T-helper 9 cell (primary cell): ENCODE measurements at regions not wholly inside any gene's neighbourhood (a gene's known extent, or its start where the extent isn't known, plus 50 kb on each side); places are given as distances from the start of the nearest gene placed in this dataset.
"Not testable (repeated sequence)": the region's sequence is repeated elsewhere in the genome, so short reads cannot be mapped to it uniquely, and the experiment has no call there.

Experiments used
- DNase-seq: peaks from one replicate; pipeline ENCODE4 v3.0.0-alpha.2; 2020

DNA sequence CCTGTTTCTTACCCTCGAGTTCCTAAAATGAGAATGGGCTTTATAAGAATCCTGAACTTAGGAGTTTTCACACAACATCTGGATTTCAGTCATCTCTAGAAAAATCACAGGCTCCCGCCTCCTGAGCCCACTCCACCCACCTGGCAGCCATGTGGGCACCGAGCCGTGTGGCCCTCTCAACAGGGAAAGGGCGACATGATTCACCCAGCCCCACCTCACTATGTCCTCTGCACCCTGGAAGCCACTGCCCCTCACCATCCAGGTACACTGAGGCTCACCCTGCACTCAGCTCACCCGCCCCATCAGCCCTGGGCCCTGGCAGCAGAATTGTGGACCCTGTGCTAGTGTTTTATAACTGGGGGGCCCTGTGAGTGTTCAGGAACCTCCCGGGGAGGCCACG is 101.5 kb downstream of the SHANK2 start:
- DNase-seq, result no peak

DNA sequence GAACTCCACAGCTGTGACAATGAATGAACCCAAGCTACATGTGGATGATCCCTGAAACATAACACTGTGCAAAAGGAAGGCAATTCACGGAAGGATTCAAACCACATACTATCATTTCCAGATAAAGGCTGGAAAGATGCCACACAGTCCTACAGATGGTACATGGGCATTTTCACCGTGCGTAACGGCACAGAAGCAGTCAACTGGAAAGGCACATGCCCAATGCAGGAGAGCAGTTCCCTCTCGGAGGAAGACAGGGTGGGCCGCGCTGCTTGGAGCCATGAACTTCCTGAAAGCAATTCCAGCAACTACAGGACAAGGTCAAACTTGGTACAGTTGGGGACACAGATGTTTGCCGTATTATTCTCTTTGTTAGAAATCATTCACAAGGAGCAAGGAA is 103.7 kb downstream of the SHANK2 start:
- no peak for DNase-seq

DNA sequence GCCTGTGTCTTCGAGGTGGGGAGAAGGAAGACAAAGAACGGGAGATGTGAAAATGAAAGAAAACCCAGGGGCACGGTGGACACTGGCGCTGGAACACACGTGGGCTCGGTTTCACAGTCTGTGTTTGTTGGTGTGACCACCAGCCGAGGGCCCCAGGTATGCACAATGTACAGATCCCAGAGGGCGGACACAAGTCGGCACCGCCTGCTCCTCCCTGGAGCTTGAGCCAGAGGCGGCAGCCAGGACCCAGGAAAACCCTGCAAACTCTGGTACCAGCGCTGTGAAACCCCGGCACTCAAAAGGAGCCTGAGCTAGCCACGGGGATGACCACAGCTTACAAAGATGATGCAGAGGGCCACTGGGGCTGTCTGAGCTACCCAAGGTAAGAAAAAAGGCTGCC is 105.0 kb downstream of the SHANK2 start:
- DNase-seq, result no peak

DNA sequence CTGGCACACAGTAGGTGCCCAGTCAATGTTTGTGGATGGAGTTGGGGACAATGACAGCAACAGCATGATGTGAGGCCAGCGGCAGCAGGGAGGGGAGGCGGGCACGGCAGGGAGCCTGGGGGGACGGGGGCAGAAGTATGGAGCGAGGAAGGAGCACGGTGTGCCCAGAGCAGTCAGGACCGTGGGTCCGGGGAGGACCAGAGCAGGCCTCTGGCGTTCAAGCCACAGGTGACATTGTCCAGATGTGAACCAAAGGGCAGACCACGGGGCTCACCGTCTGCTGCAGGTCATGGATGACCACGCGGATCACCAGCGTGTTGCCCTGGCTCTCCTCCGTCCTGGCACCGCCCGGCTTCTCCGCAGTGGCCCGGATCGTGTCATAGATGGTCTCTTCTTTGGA is 105.5 kb downstream of the SHANK2 start:
- DNase-seq, result no peak

DNA sequence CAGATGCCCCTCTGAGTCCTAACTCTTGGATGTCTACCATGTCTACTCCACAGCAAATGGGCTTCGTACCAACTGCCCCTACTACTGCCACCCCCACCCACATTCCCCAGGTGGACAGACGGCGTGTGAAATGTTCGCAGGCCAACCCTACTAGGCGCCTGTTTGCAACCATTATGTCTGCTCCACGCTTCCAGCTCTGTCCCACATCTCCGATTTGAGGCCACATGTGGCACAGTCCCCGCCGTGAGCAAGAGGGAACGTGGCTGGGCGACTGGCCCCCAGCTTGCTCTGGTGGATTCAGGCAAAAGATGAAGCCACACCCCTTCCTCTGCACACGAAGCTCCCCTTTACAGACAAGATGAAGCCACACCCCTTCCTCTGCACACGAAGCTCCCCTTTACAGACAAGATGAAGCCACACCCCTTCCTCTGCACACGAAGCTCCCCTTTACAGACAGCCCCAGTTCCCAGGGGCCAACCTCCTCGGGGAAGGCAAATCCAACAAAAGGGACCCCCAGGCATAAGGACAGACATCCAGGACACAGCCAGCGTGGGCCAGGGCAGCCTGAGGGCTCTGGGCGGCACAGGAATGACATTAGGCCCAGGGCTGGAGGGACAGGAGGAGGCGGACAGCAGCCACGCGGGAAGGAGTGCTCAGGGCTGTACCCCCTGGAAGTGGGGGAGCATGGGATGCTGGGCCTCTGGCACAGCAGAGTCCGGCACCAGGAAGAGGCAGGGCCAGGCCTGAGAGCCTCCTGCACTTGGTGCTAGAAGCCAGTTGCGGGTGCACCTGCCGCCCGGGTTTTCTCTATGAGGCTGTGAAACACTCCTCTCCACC is 106.2 kb downstream of the SHANK2 start:
- no peak for DNase-seq

DNA sequence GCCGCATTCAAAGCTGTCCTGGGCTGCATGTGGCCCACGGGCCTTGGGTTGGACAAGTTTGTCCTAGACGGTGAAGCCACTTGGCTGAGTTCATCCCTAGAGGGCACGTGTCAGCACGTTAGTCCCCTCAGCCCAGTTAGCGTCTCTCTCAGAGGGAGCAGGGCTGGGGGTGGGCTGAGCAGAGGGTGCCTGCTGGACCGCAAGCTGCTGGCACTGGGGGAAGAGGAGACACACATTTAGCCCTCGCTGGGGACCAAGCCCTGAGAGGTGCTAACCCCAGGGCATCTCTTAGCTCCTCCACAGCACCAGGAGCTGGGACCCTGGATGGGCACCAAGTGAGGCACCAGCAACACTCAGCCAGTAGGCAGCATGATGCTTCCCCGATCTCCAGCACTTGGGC is 107.0 kb downstream of the SHANK2 start:
- DNase-seq, result no peak

DNA sequence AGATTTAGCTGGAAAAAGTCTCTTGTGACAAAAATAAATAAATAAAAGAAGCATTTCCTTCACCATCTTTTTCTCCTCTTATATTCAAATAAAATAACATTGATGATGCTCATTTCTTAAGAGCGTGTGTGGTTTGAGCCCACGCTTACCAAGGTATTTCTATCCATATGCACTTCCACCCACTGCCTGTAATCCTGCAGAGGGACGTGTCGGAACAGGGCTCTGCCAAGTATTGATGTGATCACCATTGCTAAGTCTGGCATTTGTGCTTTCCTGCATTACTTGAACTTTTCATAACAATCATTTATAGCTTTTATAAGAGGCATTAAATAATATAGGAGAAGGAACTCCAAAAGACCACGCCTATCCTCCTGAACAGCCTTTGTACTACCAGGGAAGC is 107.6 kb downstream of the SHANK2 start:
- DNase-seq, result no peak

DNA sequence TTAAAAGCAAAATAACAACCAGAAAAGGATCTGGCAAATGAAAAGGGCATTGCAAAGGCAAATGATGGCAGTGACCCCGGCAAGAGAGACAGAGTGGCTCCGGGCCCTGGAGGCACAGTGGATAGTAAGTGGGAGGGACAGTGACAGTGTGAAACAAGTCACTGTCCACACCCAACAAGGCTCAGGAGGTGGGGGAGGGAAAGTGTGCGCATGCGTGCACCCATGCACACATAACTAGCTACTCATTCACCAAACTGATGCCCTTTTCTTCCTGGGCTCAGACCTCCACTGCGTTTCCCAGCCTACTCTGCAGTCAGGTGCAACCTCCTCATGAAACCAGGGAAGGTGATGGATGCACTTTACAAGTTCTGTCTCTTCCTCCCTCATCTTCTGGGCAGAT is 108.4 kb downstream of the SHANK2 start:
- DNase-seq, result no peak

DNA sequence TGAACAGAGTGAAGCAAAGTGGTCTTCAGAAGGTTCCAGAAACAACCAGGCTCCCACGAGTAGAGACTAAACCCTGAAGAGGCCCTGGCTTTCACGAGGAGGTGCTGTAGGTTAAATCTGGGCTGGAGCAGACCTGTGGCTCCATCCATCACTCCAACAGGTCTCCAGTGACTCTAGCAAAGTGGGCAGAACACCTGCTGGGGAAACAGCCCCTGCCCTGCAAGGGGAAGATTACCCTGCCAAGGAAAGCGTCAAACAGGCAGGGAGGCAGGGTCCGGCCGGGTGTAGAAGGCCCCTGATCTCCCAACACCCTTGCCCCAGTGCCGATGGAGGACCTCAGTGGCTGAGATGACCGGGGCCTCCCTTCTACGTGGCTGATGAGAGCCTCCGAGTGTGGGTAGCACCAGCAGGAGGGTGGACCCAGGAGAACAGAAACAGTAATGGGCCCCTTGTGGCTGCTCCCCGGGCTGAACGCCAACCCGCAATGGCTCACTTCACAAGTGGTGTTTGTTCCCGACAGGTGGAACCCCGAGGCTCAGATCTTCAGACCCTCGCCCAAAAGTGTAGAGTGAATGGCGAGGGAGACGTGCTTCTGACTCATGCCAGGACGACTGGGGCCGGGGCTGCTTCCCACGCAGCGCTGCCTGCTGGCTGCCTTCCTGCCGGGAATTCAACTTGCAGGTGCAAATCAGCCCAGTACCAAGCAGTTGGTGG is 112.0 kb downstream of the SHANK2 start:
- no peak for DNase-seq

DNA sequence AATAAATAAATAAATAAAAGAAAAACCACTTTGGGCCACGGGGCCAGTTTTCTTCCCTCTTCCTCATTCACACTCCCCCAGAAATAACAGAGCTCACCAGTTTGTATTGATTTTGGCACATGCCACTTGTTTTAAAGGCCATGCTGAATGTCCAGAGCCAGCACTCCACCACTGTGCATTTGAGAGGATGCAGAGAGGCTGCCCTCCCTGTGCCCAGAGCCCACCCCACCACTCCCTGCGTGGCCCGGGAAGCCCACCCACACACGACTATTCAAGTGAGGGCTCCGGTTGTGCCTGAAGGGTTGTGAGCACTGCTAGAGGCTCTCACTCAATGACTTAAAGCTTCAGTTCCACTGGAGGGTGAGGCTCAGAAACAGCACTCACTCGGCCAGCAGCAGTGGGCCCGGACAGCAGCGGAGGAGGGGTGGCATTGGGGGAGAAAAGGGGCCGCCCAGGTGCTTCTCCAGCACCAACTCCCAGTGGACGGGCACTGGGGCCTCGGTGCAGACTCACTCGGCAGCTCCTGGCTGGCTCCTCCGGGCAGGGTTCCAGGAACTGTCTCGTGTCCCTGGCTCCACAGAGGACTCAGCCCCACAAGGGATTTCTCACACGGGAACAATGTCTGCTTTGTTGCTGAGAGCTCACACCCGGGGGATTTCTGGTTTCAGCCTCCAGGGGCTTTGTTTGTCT is 112.7 kb downstream of the SHANK2 start:
- DNase-seq, result no peak

DNA sequence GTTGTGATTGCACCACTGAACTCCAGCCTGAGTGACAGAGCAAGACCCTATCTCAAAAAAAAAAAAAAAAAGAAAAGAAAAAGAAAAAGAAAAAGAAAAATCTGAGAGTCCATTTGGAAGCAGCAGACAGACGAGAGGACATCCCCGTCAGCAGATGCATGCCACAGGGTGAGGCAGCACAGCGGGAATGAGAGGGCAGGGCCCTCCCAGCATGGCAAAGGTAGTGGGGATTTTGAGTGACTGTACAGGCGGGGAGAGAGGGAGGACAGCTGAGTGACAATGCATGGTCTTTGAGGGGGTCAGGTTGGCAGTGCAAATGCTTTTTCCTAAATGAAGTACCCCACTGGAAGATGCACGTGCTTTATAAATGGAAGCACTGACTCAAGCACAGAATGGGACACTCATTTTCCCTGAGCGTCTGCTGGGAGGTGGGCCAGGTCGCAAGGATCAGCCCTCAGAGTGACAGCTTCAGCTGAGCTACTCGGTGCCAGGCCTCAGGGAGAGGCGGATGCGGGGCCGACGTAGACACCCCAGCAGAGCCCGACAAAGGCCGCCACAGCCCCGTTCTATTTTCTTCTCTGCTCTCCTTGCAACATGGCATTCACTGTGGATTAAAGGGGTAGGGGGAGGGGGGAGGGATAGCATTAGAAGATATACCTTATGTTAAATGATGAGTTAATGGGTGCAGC is 113.5 kb downstream of the SHANK2 start:
- DNase-seq, result no peak

DNA sequence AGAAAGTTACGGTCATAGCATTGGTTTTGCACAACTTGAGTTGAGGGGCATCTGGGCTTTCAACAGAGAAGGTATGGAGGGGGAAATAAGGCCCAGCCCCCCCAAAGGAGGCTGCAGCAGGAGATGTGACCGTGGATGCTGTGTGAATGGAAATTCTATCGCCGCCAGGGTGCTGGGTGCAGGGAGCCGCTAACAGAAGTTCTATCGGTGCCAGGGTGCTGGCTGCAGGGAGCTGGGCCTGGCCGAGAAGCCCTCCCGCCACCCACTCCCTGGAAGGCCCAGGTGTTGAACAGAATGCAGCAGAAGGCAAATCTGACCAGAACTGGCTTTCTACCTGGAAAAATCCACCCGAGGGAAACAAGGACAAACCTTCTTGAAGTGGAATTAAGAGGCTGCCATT is 115.0 kb downstream of the SHANK2 start:
- no peak for DNase-seq

DNA sequence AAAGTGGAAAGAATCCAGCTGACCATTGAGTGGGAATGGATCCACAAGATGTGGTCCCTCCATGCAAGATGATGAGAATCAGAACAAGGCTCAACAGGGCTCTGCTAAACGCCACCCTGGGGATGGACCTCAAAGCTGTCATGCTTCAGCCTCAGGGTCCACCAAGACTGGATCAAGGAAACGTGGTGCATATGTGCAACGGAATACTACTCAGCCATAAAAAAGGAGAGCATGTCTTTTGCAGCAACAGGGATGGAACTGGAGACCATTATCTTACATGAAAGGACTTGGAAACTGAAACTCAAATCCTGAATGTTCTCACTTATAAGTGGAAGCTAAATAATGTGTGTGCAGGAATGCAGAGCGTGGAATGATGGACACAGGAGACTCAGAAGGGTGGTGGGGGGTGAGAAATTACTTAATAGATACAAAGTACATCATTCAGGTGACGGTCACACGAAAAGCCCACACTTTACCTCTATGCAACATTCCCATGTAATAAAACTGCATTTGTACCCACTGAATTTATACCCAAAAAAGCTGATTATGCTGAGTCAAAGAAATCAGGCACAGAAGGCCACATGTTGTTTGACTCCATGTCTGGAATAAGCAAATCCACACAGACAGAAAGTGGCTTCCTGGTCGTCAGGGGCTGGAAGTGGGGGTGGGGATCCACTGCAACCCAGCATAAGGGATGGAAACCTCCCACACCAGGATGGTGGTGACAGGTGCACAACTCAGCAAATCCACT is 116.1 kb downstream of the SHANK2 start:
- no peak for DNase-seq

DNA sequence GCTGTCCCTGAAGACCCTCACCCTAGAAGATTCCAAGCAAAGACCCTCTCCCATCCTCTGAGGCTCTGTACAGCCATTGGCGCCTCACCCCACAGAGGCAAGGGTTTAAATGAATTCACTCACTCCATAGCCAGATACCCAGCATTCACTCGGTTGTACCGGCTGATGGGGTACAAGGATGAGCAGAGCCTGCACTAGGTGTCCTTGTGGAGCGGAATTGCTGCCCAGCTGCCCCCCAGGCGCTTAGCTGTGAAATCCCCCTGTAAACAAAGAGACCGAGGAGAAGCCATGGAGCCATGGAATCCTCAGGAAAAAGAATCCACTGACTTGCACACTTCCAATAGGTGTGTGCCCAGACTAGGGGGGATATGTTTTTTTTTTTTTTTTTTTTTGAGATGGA is 117.3 kb downstream of the SHANK2 start:
- no peak for DNase-seq

DNA sequence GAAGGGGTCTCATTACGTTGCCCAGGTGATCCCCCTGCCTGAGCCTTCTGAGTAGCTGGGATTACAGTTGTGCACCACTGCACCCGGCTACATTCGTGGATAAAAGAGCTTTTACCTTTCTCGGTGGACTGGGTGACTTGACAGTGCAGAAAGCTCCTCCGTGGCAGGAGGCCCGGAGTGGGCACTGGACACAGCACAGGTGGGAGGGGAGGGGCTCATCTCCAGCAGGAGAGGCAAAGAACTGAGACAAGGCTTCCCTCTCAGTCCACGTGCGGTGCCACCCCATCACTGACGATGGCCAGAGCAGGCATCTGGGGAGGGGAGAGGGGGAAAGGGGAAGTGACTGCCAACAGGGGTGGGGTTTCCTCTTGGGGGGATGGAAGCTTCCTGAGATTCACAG is 118.4 kb downstream of the SHANK2 start:
- no peak for DNase-seq

DNA sequence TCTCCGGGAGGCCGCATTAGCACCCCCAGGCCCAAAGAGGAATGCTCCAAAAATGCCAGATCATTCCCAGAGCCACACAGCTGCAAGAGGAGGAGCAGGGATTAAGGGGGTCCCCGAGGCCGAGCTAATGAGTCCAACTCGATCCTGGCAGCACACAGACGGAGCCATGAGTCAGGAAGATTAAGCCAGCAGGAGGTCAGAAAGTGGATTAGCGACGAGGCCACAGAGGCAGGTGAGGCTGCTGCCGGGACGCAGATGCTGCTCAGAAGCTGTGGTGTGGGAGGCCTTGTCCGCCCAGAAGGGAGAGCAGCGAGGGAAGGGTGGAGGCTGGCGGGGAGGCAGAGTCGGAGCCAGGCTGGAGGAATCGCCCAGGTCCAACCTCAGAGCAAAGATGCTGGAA is 120.5 kb downstream of the SHANK2 start:
- no peak for DNase-seq

DNA sequence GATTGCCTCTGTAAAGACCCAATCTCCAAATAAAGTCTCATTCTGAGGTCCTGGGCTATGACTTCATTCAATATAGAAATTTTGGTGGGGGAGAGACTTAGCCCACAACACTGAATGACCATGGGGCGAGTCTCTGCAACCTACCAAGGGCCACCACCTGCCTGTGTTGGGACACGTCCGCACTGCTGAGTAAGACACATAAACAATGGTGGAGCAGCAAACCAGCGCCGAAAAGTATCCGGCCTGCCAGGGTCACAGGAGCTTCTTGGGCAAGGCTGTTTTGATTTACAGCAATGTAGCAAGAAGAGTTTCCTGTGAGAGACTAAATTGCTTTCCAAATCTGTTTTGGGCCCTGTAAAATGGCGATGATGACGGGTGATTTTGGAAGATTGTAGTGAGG is 122.3 kb downstream of the SHANK2 start:
- DNase-seq, result no peak

DNA sequence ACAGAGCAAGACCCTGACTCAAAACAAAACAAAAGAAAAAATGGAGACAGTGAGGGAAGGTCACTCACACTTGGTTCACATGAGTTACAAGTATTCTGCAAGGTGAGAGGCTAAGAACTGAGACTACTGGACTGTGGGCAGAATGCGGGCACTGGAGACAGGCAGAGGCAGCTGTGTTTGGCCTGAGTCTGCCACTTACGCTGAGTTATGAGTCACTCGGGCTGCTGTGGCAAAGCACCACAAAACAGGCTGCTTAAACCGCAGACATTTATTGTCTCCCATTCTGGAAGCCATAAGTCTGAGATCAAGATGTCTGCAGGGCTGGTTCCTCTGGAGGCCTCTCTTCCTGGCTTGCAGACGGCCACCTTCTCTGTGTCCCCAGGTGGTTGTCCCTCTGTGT is 122.8 kb downstream of the SHANK2 start:
- no peak for DNase-seq

DNA sequence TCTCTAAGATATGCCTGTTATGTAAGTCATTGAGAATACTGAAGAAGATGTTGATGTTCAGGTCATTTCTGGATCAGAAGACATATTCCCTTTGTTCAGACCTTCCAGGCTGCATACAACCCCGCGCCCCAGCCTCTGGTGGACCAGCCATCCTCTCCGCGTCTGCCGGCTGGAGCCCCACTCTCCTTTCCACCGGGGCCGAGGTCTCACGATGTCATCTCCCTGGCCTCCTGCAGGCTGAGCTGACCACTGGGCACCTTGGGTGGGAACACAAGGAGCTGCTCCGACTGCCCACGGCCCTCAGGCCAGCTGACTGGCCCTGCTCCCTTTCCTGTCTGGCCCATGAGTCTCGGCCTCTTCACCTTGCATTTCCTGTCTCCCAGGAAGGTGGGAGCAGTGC is 124.6 kb downstream of the SHANK2 start:
- DNase-seq, result no peak

DNA sequence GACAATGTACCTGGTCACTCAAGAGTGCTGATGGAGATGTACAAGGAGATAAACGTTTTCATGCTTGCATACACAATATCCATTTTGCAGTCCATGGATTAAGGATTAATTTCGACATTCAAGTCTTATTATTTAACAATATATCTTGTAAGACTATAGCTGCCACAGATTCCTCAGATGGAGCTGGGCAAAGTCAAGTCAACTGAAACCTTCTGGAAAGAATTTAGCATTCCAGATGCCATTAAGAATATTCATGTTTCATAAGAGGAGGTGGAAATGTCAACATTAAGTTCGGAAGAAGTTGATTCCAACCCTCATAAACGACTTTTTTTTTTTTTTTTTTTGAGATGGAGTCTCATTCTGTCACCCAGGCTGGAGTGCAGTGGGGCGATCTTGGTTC is 126.0 kb downstream of the SHANK2 start:
- DNase-seq, result not testable (repeated sequence)

DNA sequence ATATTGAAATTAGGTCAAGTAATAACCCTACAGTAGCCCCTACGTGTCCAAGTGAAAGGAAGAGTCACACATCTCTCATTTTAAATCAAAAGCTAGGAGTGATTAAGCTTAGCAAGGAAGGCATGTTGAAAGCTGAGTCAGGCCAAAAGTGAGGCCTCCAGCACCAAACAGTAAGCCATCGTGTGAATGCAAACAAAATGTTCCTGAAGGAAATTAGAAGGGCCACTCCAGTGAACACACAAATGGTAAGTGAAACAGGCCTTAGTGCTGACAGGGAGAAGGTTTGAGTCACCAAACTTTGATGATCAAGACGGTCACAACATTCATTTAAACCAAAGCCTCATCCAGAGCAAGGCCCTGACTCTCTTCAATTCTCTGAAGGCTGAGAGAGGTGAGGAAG is 127.2 kb downstream of the SHANK2 start:
- no peak for DNase-seq

DNA sequence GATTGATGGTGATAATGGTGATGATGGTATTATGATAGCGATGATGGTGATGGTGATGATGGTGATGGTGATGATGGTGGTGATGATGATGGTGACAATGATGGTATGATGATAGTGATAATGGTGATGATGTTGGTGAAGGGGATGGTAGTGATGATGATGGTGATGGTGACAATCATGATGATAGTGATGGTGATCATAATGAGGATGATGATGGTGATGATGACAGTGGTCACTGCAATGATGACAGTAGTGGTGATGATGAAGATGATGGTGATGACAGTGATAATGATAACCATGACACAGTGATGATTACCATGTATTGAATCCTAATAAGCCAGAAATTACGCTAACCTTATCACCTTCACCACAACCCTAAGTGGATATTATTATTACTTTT is 128.2 kb downstream of the SHANK2 start:
- DNase-seq, result no peak

DNA sequence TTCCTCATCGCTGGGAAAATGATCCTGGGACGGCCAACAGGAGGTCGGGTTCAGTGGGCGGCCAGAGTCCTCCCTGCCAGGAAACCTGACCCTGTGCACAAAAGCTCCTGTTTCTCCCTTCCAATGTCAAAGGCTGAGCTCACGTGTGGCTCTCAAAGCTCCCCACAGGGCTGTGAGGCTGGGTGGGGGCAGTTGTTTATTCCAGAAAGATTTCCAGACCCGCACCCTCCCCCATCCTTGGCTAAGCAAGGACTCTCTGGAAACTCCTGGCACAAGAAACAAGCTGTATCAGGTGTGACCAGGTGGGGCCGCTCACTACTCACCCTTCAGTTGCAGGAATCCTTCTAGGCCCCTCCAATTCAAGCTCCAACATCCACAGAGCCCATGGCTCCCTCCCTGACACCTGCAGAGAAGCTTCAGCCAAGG is 131.9 kb downstream of the SHANK2 start:
- no peak for DNase-seq
